HUDEP-2 (cell line): ENCODE measurements at regions not wholly inside any gene's neighbourhood (a gene's known extent, or its start where the extent isn't known, plus 50 kb on each side); places are given as distances from the start of the nearest gene placed in this dataset.

Experiments
- DNase-seq, 76 experiments: peaks; one replicate each; lab custom pipeline; 2025; ENCODE audit not compliant: unreplicated experiment in 76 of 76; lab: John Stamatoyannopoulos, UW

GRCh38 chr6:169905041-169905807 is 153.8 kb downstream of the ERMARD start:
- DNase-seq, result no peak

- DNase-seq, result no peak
Measured at GRCh38 chr6:169904051-169904922, 152.9 kb downstream of the ERMARD start.

GRCh38 chr6:169903122-169903521 is 151.7 kb downstream of the ERMARD start:
- DNase-seq, result no peak

GRCh38 chr6:169902604-169903003 is 151.2 kb downstream of the ERMARD start:
- DNase-seq, result no peak

GRCh38 chr6:169902070-169902469 is 150.6 kb downstream of the ERMARD start:
- DNase-seq, result no peak

- no peak for DNase-seq
Measured at GRCh38 chr6:169899481-169900145, 148.2 kb downstream of the ERMARD start.

- DNase-seq, result no peak
Measured at GRCh38 chr6:169898788-169899480, 147.5 kb downstream of the ERMARD start.

GRCh38 chr6:169897601-169898358 is 146.4 kb downstream of the ERMARD start:
- no peak for DNase-seq

GRCh38 chr6:169896826-169897456 is 145.5 kb downstream of the ERMARD start:
- DNase-seq, result no peak

- DNase-seq, result no peak
Measured at GRCh38 chr6:169895926-169896761, 144.7 kb downstream of the ERMARD start.

- no peak for DNase-seq
Measured at GRCh38 chr6:169895000-169895759, 143.8 kb downstream of the ERMARD start.

GRCh38 chr6:169894377-169894960 is 143.0 kb downstream of the ERMARD start:
- DNase-seq, result no peak

GRCh38 chr6:169893624-169894023 is 142.2 kb downstream of the ERMARD start:
- DNase-seq, result no peak

GRCh38 chr6:169891846-169892245 is 140.4 kb downstream of the ERMARD start:
- no peak for DNase-seq

- DNase-seq, result no peak
Measured at GRCh38 chr6:169891421-169891820, 140.0 kb downstream of the ERMARD start.

GRCh38 chr6:169890901-169891300 is 139.5 kb downstream of the ERMARD start:
- DNase-seq, result no peak

GRCh38 chr6:169890049-169890448 is 138.6 kb downstream of the ERMARD start:
- no peak for DNase-seq
